Progenitor cell of endocrine pancreas (in vitro differentiated cells): ENCODE measurements at regions not wholly inside any gene's neighbourhood (a gene's known extent, or its start where the extent isn't known, plus 50 kb on each side); places are given as distances from the start of the nearest gene placed in this dataset.
A peak's percentile ranks its signal among the peaks of the same experiment; 100 is the strongest.

Experiments
- DNase-seq: peaks from one replicate; pipeline ENCODE4 v3.0.0; 2021; ENCODE audit warnings: low spot score; ENCODE audit not compliant: unreplicated experiment
- H3K27ac Mint-ChIP-seq: 2 replicates; pipeline ENCODE4 v1.8.0; 2021; ENCODE audit warnings: mild to moderate bottlenecking, moderate library complexity, mixed read lengths
- H3K27me3 Mint-ChIP-seq: 2 replicates; pipeline ENCODE4 v1.8.0; 2021; ENCODE audit warnings: mixed read lengths
- H3K36me3 Mint-ChIP-seq: 2 replicates; pipeline ENCODE4 v1.8.0; 2022; ENCODE audit warnings: mixed read lengths; ENCODE audit not compliant: insufficient read depth
- H3K4me1 Mint-ChIP-seq: 2 replicates; pipeline ENCODE4 v1.8.0; 2021; ENCODE audit warnings: low read depth, mixed read lengths
- H3K4me3 Mint-ChIP-seq: 2 replicates; pipeline ENCODE4 v1.8.0; 2021; ENCODE audit warnings: low read depth, mild to moderate bottlenecking, moderate library complexity, mixed read lengths
- H3K9me3 Mint-ChIP-seq: 2 replicates; pipeline ENCODE4 v1.8.0; 2021; ENCODE audit warnings: low read depth, mixed read lengths
- CTCF ChIP-seq: fragments of 200-600 bp; sonication (generic); IDR thresholded peaks from one replicate; pipeline ENCODE4 v1.5.0; 2021; ENCODE audit warnings: antibody characterized with exemption, mild to moderate bottlenecking; ENCODE audit not compliant: unreplicated experiment

GRCh38 chr18:45528712-45529336 lies 86.5 kb upstream of the SLC14A2 start:
- no peak for DNase-seq
- no peak for TF ChIP-seq CTCF
- H3K27me3 Mint-ChIP-seq, result no peaks in the 10 kb centered on the region
- H3K27ac Mint-ChIP-seq, result no peak overlapping the region
- H3K36me3 Mint-ChIP-seq, result no peaks in the 10 kb centered on the region
- no peaks in the 10 kb centered on the region for H3K4me1 Mint-ChIP-seq
- no peak overlapping the region for H3K4me3 Mint-ChIP-seq
- H3K9me3 Mint-ChIP-seq, result peaks cover 2% of the 10 kb centered on the region

- H3K4me1 Mint-ChIP-seq, result peaks cover 8% of the 10 kb centered on the region
- peaks cover under 1% of the 10 kb centered on the region for H3K9me3 Mint-ChIP-seq
- H3K27ac Mint-ChIP-seq, result no peak overlapping the region
- H3K4me3 Mint-ChIP-seq, result no peak overlapping the region
- no peak for DNase-seq
- no peaks in the 10 kb centered on the region for H3K27me3 Mint-ChIP-seq
- no peaks in the 10 kb centered on the region for H3K36me3 Mint-ChIP-seq
- TF ChIP-seq CTCF, result no peak
Measured at GRCh38 chr18:45538444-45538843, 76.8 kb upstream of the SLC14A2 start.

- H3K27me3 Mint-ChIP-seq, result no peaks in the 10 kb centered on the region
- no peaks in the 10 kb centered on the region for H3K9me3 Mint-ChIP-seq
- no peak overlapping the region for H3K27ac Mint-ChIP-seq
- H3K4me3 Mint-ChIP-seq, result no peak overlapping the region
- peaks cover 8% of the 10 kb centered on the region for H3K4me1 Mint-ChIP-seq
- no peaks in the 10 kb centered on the region for H3K36me3 Mint-ChIP-seq
- no peak for DNase-seq
- no peak for TF ChIP-seq CTCF
Measured at GRCh38 chr18:45539491-45539891, 75.8 kb upstream of the SLC14A2 start.

GRCh38 chr18:45540125-45540524 lies 75.2 kb upstream of the SLC14A2 start:
- H3K4me3 Mint-ChIP-seq, result no peak overlapping the region
- no peaks in the 10 kb centered on the region for H3K27me3 Mint-ChIP-seq
- no peaks in the 10 kb centered on the region for H3K36me3 Mint-ChIP-seq
- peaks cover 8% of the 10 kb centered on the region for H3K4me1 Mint-ChIP-seq
- H3K27ac Mint-ChIP-seq, result peak overlapping the region; percentile 18
- H3K9me3 Mint-ChIP-seq, result no peaks in the 10 kb centered on the region
- no peak for TF ChIP-seq CTCF
- DNase-seq, result no peak

- no peaks in the 10 kb centered on the region for H3K27me3 Mint-ChIP-seq
- H3K4me3 Mint-ChIP-seq, result no peak overlapping the region
- no peak overlapping the region for H3K27ac Mint-ChIP-seq
- H3K9me3 Mint-ChIP-seq, result no peaks in the 10 kb centered on the region
- peaks cover 8% of the 10 kb centered on the region for H3K4me1 Mint-ChIP-seq
- no peaks in the 10 kb centered on the region for H3K36me3 Mint-ChIP-seq
- TF ChIP-seq CTCF, result no peak
- no peak for DNase-seq
Measured at GRCh38 chr18:45541421-45541820, 73.9 kb upstream of the SLC14A2 start.
